GM19238 (cell line): ENCODE measurements at regions not wholly inside any gene's neighbourhood (a gene's known extent, or its start where the extent isn't known, plus 50 kb on each side); places are given as distances from the start of the nearest gene placed in this dataset.

Experiments used
- DNase-seq: peaks from one replicate; pipeline ENCODE4 v3.0.0; 2011; ENCODE audit warnings: low spot score; ENCODE audit not compliant: insufficient read length

DNA sequence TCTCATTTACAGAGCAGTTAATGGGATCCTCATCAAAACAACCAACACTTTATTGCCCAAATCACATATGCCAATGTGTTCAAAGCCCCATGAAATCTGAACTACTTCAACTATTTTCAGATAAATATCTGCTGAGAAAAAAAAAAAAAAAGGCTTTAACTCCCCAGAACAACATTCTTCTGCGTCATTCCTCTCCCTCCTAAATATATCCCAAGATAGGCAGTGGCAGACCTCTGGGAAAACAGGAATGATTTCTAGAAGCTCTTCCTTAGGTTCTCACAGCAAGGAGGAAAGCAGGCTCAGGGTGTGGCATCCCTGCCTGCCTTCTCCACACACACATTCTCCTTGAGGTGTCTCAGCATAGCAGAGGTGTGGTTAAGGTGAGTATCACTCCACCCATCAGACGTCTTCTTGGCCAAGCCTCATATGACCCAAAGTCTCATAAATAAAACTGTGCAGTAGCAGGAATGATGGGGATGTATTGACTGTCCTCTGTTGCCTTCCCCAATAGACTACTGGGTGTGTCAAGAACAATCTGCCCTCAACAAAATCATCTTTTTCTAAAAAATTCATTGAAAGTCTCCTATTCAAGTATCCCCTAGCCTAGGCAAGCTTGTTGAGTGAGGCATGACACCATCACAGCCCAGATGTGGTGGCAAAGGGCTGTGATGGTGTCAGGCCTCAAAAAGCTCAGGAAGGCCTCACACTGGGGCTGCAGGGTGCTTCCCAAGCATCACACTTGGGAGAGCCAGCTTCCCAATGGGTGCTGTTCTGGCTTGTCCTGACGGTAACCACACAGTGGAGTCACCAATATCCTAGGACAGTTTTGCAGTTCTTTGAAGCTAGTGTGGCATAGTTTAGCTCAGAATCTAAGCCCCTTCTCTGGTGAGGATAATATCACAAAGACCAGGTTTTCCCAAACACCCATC, 135.4 kb upstream of the SOX9 start:
- DNase-seq, result no peak

GRCh38 chr17:71986886-71987285, 133.9 kb upstream of the SOX9 start:
- no peak for DNase-seq

DNA sequence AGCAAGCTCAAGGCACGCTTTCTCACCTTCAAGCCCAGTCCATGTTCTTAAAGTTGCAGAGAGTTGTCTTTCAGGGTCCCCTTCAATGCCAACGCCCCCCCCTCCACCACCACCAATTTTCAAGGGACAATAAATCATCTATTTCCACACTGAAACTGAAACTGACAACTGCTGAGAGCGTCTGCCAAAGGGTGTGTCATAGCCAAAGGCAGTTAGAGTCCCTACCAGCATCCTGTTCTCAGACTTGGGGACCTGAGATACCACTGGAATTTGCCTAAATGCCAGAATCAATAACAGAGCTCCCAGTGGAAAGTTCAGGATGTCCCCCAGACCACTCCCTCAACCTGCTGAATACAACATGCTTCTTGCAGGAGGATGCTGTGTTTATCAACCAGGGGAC, 133.2 kb upstream of the SOX9 start:
- DNase-seq, result no peak

- DNase-seq, result no peak
These were observed 131.7 kb upstream of the SOX9 start for GRCh38 chr17:71989117-71989516.

GRCh38 chr17:71993363-71993762, 127.5 kb upstream of the SOX9 start:
- DNase-seq, result no peak

DNA sequence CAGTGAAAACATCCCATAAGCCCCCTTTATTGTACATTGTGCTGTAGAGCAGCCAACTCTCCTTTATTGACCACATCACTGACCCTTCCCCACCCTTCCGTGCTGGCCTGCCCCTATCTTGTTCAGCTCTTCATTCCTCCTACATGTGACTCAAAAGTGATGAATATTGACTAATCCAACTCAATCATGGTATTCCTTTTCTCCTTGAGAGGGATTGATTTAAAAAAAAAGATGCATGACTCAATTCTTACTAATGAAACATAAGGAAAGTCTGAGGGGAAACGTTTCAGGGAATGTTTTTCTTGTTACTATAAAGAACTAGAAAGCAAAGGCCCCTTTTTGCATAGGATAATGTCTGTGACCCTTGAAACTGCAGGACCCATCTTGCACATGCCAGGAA, 125.2 kb upstream of the SOX9 start:
- no peak for DNase-seq

GRCh38 chr17:72004011-72004427, 116.8 kb upstream of the SOX9 start:
- DNase-seq, result no peak

GRCh38 chr17:72004611-72005331, 116.0 kb upstream of the SOX9 start:
- no peak for DNase-seq

- no peak for DNase-seq
These were observed 115.3 kb upstream of the SOX9 start for GRCh38 chr17:72005332-72006163.

- DNase-seq, result no peak
These were observed 112.5 kb upstream of the SOX9 start for GRCh38 chr17:72008236-72008876.

GRCh38 chr17:72011561-72011960, 109.3 kb upstream of the SOX9 start:
- no peak for DNase-seq

- DNase-seq, result no peak
These were observed 99.3 kb upstream of the SOX9 start for GRCh38 chr17:72021417-72022041.

DNA sequence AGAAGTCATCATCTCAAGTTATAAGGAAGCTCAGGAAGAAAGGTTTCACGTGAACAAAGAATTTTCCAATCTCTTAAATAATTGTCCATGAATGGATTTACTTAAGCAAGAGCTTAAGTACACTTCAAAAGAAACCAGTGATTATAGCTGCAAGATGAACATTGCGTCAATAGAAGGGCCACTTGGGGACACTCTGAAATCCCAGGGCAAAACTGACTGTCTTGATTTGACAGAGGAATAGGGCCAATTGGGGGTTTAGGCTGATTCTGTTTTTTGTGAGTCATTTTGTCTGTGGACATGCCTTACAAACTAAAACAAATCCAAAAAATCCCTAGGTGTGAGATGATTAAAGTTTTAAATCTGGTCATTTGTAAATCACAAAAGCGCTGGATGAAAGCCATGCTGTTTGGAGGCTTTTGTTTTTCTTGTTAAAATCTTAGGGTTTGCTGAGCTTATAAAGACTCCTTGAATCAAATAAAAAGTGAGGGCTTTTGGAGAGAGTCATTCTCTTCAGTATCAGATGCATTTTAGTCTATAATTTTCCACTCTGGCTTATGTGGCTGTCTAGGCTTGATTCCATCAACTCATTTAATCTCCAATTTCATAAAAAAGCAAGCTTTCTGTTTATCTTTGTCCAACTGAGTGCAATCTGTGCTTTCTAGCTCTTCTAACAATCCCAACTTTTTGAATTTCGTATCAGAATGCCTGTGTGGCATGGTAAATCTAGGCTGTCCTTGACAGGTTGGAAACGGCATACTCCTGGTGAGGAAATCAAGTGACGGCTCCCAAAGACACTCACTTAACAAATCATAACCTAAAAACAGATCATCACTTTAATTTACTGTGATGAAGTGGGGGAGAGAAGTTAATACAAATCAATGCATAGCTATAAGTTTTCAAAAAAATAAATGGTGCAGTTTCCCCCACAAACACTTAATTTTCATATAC, 98.2 kb upstream of the SOX9 start:
- DNase-seq, result no peak

- no peak for DNase-seq
These were observed 96.4 kb upstream of the SOX9 start for GRCh38 chr17:72024457-72024856.

GRCh38 chr17:72025113-72025512, 95.7 kb upstream of the SOX9 start:
- no peak for DNase-seq

- DNase-seq, result peak; percentile 35
These were observed 90.5 kb upstream of the SOX9 start for GRCh38 chr17:72030067-72030899.

- DNase-seq, result no peak
These were observed 89.5 kb upstream of the SOX9 start for GRCh38 chr17:72031219-72031884.

GRCh38 chr17:72033334-72033733, 87.5 kb upstream of the SOX9 start:
- DNase-seq, result no peak
